Smooth muscle cell of the brain vasculature (primary cell): ENCODE measurements at regions not wholly inside any gene's neighbourhood (a gene's known extent, or its start where the extent isn't known, plus 50 kb on each side); places are given as distances from the start of the nearest gene placed in this dataset.

Experiments
- DNase-seq: peaks from one replicate; pipeline ENCODE4 v3.0.0-alpha.2; 2012; ENCODE audit warnings: low read depth, low spot score

- no peak for DNase-seq
Measured at GRCh38 chr2:56707218-56707617, 523.4 kb downstream of the CCDC85A start.

- no peak for DNase-seq
Measured at GRCh38 chr2:56707650-56708049, 523.9 kb downstream of the CCDC85A start.

GRCh38 chr2:56709181-56709580 is 525.4 kb downstream of the CCDC85A start:
- no peak for DNase-seq

- DNase-seq: no peak
Measured at GRCh38 chr2:56713161-56713676, 529.4 kb downstream of the CCDC85A start.

- no peak for DNase-seq
Measured at GRCh38 chr2:56713978-56714377, 530.2 kb downstream of the CCDC85A start.

- no peak for DNase-seq
Measured at GRCh38 chr2:56714400-56714799, 530.6 kb downstream of the CCDC85A start.

- no peak for DNase-seq
Measured at GRCh38 chr2:56715683-56716082, 531.9 kb downstream of the CCDC85A start.

GRCh38 chr2:56718413-56718812 is 534.6 kb downstream of the CCDC85A start:
- DNase-seq: no peak

GRCh38 chr2:56729212-56729611 is 545.4 kb downstream of the CCDC85A start:
- no peak for DNase-seq

- DNase-seq: no peak
Measured at GRCh38 chr2:56732946-56733345, 549.2 kb downstream of the CCDC85A start.

GRCh38 chr2:56739413-56739812 is 555.6 kb downstream of the CCDC85A start:
- DNase-seq: no peak

GRCh38 chr2:56741601-56742102 is 557.9 kb downstream of the CCDC85A start:
- DNase-seq: peak; percentile 77

GRCh38 chr2:56743807-56744206 is 560.0 kb downstream of the CCDC85A start:
- DNase-seq: no peak

- no peak for DNase-seq
Measured at GRCh38 chr2:56749152-56749752, 565.5 kb downstream of the CCDC85A start.

GRCh38 chr2:56753182-56753581 is 569.4 kb downstream of the CCDC85A start:
- DNase-seq: no peak

- DNase-seq: no peak
Measured at GRCh38 chr2:56754066-56754615, 570.4 kb downstream of the CCDC85A start.

GRCh38 chr2:56754627-56755026 is 570.8 kb downstream of the CCDC85A start:
- no peak for DNase-seq

- no peak for DNase-seq
Measured at GRCh38 chr2:56757884-56758545, 574.2 kb downstream of the CCDC85A start.

- DNase-seq: no peak
Measured at GRCh38 chr2:56763683-56764082, 579.9 kb downstream of the CCDC85A start.

- DNase-seq: no peak
Measured at GRCh38 chr2:56768973-56769372, 585.2 kb downstream of the CCDC85A start.

- DNase-seq: no peak
Measured at GRCh38 chr2:56770490-56770889, 586.7 kb downstream of the CCDC85A start.

GRCh38 chr2:56784046-56784445 is 600.3 kb downstream of the CCDC85A start:
- no peak for DNase-seq

- no peak for DNase-seq
Measured at GRCh38 chr2:56801214-56801613, 617.4 kb downstream of the CCDC85A start.
